H7 (cell line): ENCODE measurements at regions not wholly inside any gene's neighbourhood (a gene's known extent, or its start where the extent isn't known, plus 50 kb on each side); places are given as distances from the start of the nearest gene placed in this dataset.

Source experiments
- DNase-seq: peaks from one replicate; pipeline ENCODE4 v3.0.0; 2012
- H3K27me3 ChIP-seq: 2 replicates; pipeline ENCODE4 v1.6.0; 2011; ENCODE audit warnings: mild to moderate bottlenecking, low read length; ENCODE audit not compliant: control insufficient read depth, insufficient read depth
- H3K36me3 ChIP-seq: replicated peaks from 2 replicates; pipeline ENCODE4 v1.5.1; 2011; ENCODE audit warnings: low read length; ENCODE audit not compliant: control insufficient read depth, insufficient read depth
- H3K4me3 ChIP-seq: 2 replicates; pipeline ENCODE4 v1.5.1; 2011; ENCODE audit warnings: low read depth, mild to moderate bottlenecking, control low read depth, low read length, moderate library complexity; ENCODE audit not compliant: insufficient read depth

DNA sequence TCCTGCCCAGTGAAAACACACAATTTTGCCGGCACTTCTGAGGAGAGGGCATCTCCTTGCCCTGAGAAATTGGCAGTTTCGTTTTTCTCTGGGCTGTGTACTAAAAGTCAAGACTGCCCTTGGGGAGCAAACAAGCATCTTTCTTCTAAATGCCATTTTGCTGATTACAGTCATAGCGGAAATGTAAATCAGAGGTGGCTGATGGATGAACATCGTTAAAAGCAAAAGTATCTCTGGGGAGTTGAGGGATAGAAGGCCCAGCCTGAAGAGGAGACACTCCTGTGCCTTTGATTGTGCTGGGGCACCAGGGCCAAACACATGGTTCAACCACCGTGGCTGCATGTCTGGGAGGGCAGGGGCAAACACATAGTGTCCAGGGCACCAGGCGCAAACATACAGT lies 49.8 kb downstream of the ABCC12 start:
- Histone ChIP-seq H3K36me3 (no peaks in the 10 kb centered on the region), H3K4me3 (no peak overlapping the region), H3K27me3 (no peaks in the 10 kb centered on the region)
- DNase-seq: no peak

DNA sequence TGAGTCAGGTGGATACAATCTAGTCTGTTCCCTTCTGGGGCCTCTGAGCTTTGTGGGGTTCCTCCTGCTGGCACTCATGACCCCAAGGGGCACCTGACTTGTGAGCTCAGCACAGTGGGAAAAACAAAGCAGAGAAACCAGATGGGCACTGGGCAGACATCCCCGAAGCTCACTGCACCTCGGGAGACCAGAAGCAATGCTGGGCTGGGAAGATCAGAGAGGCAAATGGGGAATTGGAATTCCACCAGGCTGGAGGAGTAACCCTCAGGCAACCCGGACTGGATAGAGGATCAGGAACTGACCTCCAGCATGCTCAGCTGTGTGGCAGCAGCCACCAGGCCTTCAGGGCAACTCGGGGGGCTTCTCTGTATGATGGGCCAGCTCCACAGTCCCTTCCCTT lies 50.3 kb downstream of the ABCC12 start:
- no peak for DNase-seq
- H3K27me3 ChIP-seq: no peaks in the 10 kb centered on the region
- H3K36me3 ChIP-seq: no peaks in the 10 kb centered on the region
- no peak overlapping the region for H3K4me3 ChIP-seq

DNA sequence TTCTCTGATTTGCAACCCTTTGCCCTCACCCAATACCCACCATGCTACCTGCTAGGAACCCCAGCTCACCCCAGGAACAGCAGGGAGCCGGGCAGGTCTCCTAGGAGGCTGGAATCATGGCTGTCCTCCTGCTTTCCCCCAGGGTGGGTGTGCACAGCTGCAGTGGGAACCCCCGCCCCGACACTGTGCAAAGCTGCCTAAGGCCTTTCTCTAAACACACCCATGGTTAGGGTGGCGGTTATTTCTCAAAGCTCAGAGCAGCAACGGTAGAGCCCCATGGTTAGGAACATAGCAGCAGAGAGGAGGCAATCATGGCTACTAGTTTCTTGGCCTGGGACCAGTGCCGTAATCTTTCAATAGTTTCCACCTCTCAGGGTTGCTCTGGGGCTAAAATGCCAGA lies 52.2 kb downstream of the ABCC12 start:
- Histone ChIP-seq H3K27me3 (no peaks in the 10 kb centered on the region), H3K4me3 (no peak overlapping the region), H3K36me3 (no peaks in the 10 kb centered on the region)
- no peak for DNase-seq

DNA sequence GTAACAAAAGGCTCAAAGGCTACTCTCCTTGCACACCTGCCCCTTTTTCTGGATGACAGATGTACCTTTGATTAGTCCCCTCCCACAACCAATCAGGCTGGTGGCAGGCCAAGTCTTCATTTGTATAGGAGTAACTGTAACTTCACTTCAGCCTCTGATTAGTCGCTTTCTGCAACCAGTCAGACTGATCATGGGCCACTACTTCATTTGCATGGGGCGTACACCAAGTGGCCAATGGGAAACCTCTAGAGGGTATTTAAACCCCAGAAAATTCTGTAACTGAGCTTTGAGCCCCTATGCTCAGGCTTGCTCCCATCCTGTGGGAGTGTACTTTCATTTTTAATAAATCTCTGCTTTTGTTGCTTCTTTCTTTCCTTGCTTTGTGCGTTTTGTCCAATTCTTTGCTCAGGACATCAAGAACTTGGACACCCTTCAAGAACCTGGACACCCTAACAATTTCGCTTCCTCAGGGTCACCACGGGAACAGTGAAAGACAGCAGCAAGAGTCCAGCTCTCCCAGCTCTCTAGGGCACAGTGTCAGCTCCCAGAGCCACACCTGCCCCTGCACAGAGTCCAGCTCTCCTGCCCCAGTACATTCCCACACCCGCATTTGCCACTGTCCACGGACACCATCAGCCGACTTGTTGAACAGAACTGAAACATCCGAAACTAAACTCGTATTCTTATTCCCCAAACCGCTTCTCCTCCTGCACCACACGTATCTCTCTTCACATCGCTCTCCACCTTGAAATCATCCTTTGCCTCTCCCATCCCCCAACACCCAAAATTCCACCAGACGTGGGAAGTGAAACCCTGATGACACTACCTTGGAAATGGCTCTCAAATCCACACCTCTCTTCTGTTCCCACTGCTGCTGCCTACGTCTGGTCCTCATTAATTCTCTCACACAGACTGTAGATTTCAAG lies 53.4 kb downstream of the ABCC12 start:
- no peak for DNase-seq
- no peak overlapping the region for H3K4me3 ChIP-seq
- no peaks in the 10 kb centered on the region for H3K36me3 ChIP-seq
- no peaks in the 10 kb centered on the region for H3K27me3 ChIP-seq

DNA sequence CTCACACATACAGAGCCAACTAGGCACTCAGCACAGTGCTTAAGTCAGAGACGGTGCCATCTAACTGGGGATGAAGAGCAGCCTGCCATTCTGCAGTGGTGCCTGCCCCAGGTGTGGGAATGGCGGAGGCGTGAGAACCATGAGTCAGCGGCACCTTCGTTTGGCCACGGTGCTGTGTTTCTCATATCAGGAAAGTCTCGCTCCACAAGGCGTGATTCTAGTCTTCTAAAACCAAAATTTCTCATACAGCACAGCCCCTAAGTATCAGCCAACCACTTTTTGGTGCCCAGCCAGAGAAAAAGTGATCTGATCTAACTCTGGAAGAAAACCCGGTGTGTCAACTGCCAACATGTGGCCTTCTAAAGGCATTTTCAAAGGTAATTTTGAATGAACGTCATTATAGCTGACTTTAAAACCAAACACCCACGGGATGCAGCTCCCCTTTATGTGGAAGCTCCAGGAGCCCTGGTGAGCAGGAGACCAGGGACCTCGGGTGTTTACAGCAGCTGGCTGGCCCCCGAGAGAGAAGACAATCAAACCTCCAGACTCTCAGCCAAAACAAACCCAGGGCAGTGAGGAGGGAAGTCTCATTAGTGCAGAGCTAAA lies 54.6 kb downstream of the ABCC12 start:
- Histone ChIP-seq H3K36me3 (no peaks in the 10 kb centered on the region), H3K4me3 (no peak overlapping the region), H3K27me3 (no peaks in the 10 kb centered on the region)
- DNase-seq: no peak

DNA sequence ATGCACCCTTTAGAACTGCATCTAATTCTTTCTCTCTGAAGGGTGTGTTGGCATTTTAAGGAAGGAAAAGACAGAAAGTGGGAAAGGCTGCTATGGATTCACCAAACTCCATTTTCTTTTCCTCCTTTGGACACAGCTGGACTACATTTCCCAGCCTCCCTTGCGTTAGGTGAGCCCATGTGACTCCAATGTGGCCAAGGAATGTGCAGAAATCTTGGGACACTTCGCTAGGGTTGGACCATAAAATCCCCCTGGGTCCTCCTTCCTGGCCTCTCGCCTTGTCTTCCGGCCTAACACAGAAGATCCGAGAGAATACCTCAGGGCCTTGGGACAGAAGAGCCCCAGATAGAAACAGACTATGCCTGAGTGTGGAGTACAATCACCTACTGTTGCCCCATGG lies 56.3 kb downstream of the ABCC12 start:
- Histone ChIP-seq H3K4me3 (no peak overlapping the region), H3K36me3 (no peaks in the 10 kb centered on the region), H3K27me3 (no peaks in the 10 kb centered on the region)
- DNase-seq: no peak

DNA sequence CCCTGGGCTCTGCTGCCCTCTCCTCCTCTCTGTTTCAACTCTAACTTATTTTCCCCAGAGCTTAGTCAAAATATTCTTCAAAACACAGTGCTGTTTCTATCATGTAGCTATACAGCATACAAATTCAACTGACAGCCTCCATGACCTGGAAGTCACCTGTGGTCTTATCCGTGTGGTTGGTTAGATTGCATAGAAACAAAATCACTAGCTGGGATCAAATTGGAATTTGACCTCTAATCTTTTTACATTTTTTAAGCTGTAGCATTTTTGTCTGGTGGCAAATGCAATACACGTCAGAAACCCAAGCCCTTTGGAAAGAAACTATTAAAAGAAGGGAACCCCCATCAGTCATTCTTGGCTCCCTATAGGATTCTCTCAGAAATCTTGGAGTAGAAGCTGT lies 57.3 kb downstream of the ABCC12 start:
- no peak for DNase-seq
- Histone ChIP-seq H3K27me3 (no peaks in the 10 kb centered on the region), H3K4me3 (no peak overlapping the region), H3K36me3 (no peaks in the 10 kb centered on the region)

DNA sequence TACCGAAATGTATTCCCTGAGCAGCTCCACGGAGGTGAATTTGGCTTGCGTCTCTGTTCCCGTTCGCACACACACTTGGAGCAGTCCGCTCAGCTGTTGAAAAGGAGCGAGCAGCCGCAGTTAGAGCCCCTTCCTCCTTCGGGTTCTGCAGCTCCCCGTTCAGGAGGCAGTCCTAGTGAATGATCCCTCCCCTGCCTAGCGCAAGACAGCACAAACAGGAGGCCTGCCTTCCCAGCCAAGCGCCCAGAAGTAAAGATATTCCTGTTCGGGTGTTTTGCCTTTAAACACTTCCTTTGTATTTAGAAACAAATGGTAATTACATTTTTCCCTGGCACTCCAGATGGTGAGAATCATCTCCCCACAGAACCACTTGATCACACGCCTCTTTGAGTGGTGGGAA lies 64.7 kb downstream of the ABCC12 start:
- no peak overlapping the region for H3K4me3 ChIP-seq
- no peaks in the 10 kb centered on the region for H3K27me3 ChIP-seq
- H3K36me3 ChIP-seq: no peaks in the 10 kb centered on the region
- no peak for DNase-seq

DNA sequence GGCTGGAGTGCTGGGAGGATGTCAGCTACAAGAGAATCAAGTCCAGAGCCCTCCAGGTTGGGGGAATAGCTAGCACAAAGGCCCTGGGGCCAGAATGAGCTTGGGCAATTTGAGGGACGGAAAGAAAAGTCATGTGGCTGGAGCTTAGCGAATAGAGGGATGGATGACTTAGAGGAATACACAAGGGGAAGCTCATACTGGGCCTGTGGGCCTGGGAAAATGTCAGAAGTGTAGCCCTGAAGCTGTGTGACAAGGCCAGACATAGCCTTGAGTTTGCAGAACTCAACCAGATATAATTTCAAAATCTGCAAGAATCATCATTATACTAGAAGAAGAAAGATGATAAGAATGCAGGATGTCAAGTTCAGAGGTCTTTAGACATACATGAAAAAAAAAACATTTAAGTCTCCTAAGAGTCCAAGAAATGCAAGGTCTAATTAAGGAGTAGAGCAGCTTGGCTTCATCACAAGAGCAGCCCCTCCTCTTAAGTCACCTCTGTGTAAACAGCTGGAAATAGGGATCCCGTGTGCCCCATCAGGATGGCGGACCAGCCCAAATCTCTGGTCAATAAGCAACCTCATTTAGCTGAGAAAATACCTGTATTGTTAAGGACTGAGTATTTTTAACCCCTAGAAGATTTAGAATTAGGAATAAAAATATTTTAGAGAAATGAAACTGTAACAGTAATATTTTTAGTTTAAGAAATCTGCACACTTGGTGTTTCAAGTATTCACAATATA lies 66.6 kb downstream of the ABCC12 start:
- H3K4me3 ChIP-seq: no peak overlapping the region
- no peak for DNase-seq

DNA sequence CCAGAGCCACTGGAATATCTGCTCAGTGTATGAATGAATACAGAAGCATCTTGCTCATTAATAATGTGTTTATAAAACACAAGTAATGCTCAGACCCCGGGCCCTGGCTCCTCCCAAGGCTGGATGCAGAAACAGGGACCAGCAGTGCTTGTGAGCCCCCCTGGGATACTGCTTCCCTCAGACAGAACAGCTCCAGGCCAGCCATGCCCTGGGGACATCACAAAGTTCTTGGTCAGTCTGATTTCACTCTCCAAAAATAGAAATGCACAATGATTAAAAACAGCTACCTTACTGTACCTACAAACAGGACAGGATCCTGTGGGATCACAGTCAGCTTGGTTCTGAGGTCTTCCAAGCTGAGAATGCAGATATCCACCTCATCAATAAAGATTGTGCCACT lies 68.2 kb downstream of the ABCC12 start:
- Histone ChIP-seq H3K4me3 (no peak overlapping the region), H3K36me3 (no peaks in the 10 kb centered on the region), H3K27me3 (no peaks in the 10 kb centered on the region)
- no peak for DNase-seq

More for the DNA sequence above, 66.6 kb downstream of the ABCC12 start:
- Histone ChIP-seq H3K27me3 (no peaks in the 10 kb centered on the region), H3K36me3 (no peaks in the 10 kb centered on the region)

DNA sequence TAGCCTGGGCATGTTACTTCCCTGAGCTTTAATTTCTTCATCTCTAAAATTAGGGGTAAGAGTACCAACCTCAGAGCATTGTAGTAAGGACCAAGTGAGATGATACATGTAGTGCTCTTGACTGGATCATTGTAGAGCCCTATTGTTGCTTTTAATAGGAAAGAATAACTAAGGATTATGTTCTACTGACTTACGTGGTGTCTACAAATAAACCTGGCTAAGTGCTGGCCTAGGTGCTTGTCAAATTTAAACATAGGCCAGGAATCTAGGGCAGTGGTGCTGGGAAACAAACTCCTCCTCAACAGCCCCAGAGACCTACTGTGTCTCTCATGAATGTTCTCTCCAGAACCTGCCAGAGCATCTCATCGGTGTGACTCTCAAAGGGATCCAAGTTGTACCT lies 69.4 kb downstream of the ABCC12 start:
- Histone ChIP-seq H3K4me3 (no peak overlapping the region), H3K36me3 (no peaks in the 10 kb centered on the region), H3K27me3 (no peaks in the 10 kb centered on the region)
- DNase-seq: no peak

DNA sequence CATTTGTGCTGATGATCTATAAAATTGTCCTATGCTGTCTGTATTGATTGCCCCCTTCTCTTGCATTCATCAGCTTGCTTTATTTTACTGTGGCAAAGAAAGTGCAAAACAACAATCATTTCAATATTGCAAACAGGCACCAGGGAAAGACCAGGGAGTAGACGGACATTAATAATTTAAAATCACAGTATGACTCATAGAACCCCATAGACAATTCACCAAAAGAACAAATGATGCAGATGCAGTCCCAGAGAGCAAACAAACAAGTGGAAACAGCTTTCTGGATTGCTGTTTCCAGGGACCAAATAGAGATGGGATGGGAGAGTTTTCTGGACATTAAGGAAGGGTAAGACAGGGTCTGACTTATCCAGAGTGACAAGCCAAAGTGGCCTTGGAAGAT lies 70.1 kb downstream of the ABCC12 start:
- no peaks in the 10 kb centered on the region for H3K36me3 ChIP-seq
- H3K27me3 ChIP-seq: no peaks in the 10 kb centered on the region
- DNase-seq: no peak
- no peak overlapping the region for H3K4me3 ChIP-seq

DNA sequence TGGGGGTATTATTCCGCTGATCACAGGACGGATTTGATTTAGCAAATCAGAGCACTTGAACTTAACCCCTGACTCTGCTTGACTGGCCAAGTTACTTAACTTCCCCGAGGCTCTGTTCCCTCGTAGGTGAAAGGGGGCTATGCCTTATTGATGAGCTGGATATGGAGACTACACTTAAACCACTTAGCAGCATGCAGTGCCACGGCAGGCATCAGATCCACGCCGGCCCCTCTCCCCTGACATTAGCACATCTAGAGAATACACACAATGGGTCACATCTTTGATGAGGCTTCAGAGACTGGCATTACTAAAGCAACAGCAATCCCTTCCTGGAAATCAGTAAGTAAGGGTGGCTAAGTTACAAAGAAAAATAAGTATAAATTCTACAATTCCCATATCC lies 71.0 kb downstream of the ABCC12 start:
- Histone ChIP-seq H3K4me3 (no peak overlapping the region), H3K27me3 (no peaks in the 10 kb centered on the region), H3K36me3 (no peaks in the 10 kb centered on the region)
- DNase-seq: no peak

DNA sequence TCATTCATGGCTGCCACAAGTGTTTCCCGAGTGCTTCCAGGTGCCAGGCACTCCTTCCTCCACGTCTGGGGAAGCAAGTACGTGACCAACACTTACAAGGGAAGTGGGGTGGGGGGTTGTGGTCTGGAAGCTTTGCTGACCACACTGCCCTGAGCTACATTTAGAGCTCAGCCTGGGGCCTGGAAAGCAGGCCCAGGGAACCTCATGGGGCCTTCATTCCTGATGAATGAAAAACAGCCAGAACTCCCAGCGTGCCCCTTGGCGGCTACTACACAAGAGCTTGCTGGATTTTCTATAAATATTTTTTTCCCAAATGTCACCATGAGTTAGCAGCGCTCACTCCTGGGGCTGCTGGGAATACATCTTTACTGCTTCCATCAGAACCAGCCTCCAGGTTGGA lies 73.3 kb downstream of the ABCC12 start:
- no peak overlapping the region for H3K4me3 ChIP-seq
- no peak for DNase-seq
- no peaks in the 10 kb centered on the region for H3K27me3 ChIP-seq

DNA sequence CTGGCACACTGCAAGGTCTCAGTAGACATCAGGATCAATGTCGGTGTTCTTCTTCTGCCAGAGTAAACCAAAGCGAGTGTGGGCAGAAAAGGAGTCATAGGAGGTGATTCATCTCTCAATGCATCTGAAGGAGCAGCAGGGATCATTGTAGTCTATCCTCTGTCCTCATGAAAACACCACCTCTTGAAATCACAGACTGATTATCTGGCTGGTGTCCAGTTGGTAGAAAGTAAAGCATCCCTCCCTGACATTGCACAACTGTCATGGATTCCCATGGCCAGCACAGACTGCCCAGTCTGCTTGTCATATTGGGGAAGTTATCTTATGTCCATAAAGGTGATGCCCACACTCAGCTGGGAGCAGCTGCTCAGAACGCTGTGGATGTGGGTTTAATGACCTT lies 74.1 kb downstream of the ABCC12 start:
- no peak for DNase-seq
- H3K27me3 ChIP-seq: no peaks in the 10 kb centered on the region
- no peaks in the 10 kb centered on the region for H3K36me3 ChIP-seq
- H3K4me3 ChIP-seq: no peak overlapping the region

More for the DNA sequence above, 73.3 kb downstream of the ABCC12 start:
- no peaks in the 10 kb centered on the region for H3K36me3 ChIP-seq
